ENCODE measurements at regions not wholly inside any gene's neighbourhood (a gene's known extent, or its start where the extent isn't known, plus 50 kb on each side); places are given as distances from the start of the nearest gene placed in this dataset.

GRCh38 chr6:51062166-51062722, 243.6 kb downstream of the TFAP2B start:
- TF ChIP-seq ATF7 (IDR thresholded peaks at IDR 0.05) (peak; percentile 67), ATF7 (CRISPR knock-in tag; IDR thresholded peaks at IDR 0.05) (no peak), ZBTB42 (CRISPR knock-in tag; IDR thresholded peaks at IDR 0.05) (no peak)
- H3K4me2 ChIP-seq (ENCODE audit: low read depth, low read length) = no peak overlapping the region
- no peaks in the 10 kb centered on the region for H3K79me2 ChIP-seq (ENCODE audit: insufficient read depth, low read length)
- H2AFZ ChIP-seq (ENCODE audit: low read length) = no peak overlapping the region
- no peaks in the 10 kb centered on the region for H3K4me1 ChIP-seq (ENCODE audit: insufficient read depth, low read length)
- BruUV-seq (replicated peaks) = no TSS peak
- ChIA-PET CTCF (ENCODE audit: low intra/inter-chr PET ratio, low total read pairs) (no interaction called here), POLR2A (no interaction called here)
- WGBS (ENCODE audit: low lambda C conversion rate) = under 1% methylated on average over 3 of the region's 3 CpGs
- H4K20me1 ChIP-seq (ENCODE audit: insufficient read depth, low read length) = no peaks in the 10 kb centered on the region
- H3K27ac ChIP-seq (ENCODE audit: extremely low read length, insufficient read depth, low read length) = no peak overlapping the region
- no peaks in the 10 kb centered on the region for H3K27me3 ChIP-seq (ENCODE audit: control insufficient read depth in 1 of 2, insufficient read depth in 2 of 2, low read length in 2 of 2)
- ATAC-seq (no peak), FAIRE-seq (no peak), DNase-seq (ENCODE audit: low spot score) (no peak)
- no peaks in the 10 kb centered on the region for H3K36me3 ChIP-seq (replicated peaks in 1 of 2; ENCODE audit: control insufficient read depth in 1 of 2, insufficient read depth in 2 of 2, low read length in 2 of 2)
- no peak overlapping the region for H3K4me3 ChIP-seq (replicated peaks in 1 of 3; ENCODE audit: insufficient read depth in 1 of 3, low read depth in 2 of 3, low read length in 3 of 3)
- no peak overlapping the region for H3K9ac ChIP-seq (ENCODE audit: insufficient read depth, low read depth, low read length)
- in situ Hi-C loops (cut with HindIII; ENCODE audit: extremely low pct_ligation_motif_present, low pct_unique_long_range_greater_than_20kb) = no loop called here
- intact Hi-C loops (cut with micrococcal nuclease; ENCODE audit: unreplicated experiment) = no loop called here
- peaks cover 16% of the 10 kb centered on the region for H3K9me3 ChIP-seq (ENCODE audit: low read length)

GRCh38 chr6:51077821-51078518, 259.3 kb downstream of the TFAP2B start:
- ATAC-seq = no peak
- DNase-seq (ENCODE audit: low spot score) = no peak
- CTCF ChIA-PET (ENCODE audit: low intra/inter-chr PET ratio, low total read pairs) = no interaction called here
- 0% methylated on average over 3 of the region's 3 CpGs for WGBS (ENCODE audit: low lambda C conversion rate)
- in situ Hi-C loops (cut with HindIII; ENCODE audit: extremely low pct_ligation_motif_present, low pct_unique_long_range_greater_than_20kb) = no loop called here
- no peak overlapping the region for H3K27ac ChIP-seq (ENCODE audit: extremely low read length, insufficient read depth, low read length)
- POLR2A ChIA-PET = no interaction called here
- no peaks in the 10 kb centered on the region for H3K79me2 ChIP-seq (ENCODE audit: insufficient read depth, low read length)
- BruUV-seq (replicated peaks) = no TSS peak
- intact Hi-C loops (cut with micrococcal nuclease; ENCODE audit: unreplicated experiment) = no loop called here
- no peaks in the 10 kb centered on the region for H4K20me1 ChIP-seq (ENCODE audit: insufficient read depth, low read length)
- no peaks in the 10 kb centered on the region for H3K36me3 ChIP-seq (replicated peaks in 1 of 2; ENCODE audit: control insufficient read depth in 1 of 2, insufficient read depth in 2 of 2, low read length in 2 of 2)
- no peak overlapping the region for H3K4me2 ChIP-seq (ENCODE audit: low read depth, low read length)
- no peak overlapping the region for H3K9ac ChIP-seq (ENCODE audit: insufficient read depth, low read depth, low read length)
- H3K4me3 ChIP-seq (replicated peaks in 1 of 3; ENCODE audit: insufficient read depth in 1 of 3, low read depth in 2 of 3, low read length in 3 of 3) = no peak overlapping the region
- no peaks in the 10 kb centered on the region for H3K27me3 ChIP-seq (ENCODE audit: control insufficient read depth in 1 of 2, insufficient read depth in 2 of 2, low read length in 2 of 2)
- H2AFZ ChIP-seq (ENCODE audit: low read length) = no peak overlapping the region
- peaks cover 9% of the 10 kb centered on the region; the same call in 1 of the 2 replicates for H3K9me3 ChIP-seq (ENCODE audit: low read length)
- no peak for FAIRE-seq
- no peaks in the 10 kb centered on the region for H3K4me1 ChIP-seq (ENCODE audit: insufficient read depth, low read length)
- TF ChIP-seq ATF6 (CRISPR knock-in tag; conservative IDR thresholded peaks at IDR 0.05) (no peak), ZKSCAN5 (CRISPR knock-in tag; IDR thresholded peaks at IDR 0.05) (no peak), ZNF501 (CRISPR knock-in tag; IDR thresholded peaks at IDR 0.05) (no peak), GTF2F1 (IDR thresholded peaks at IDR 0.05; ENCODE audit: low read length) (no peak), ZNF143 (CRISPR knock-in tag; IDR thresholded peaks at IDR 0.05) (no peak), TIGD3 (CRISPR knock-in tag; IDR thresholded peaks at IDR 0.05; ENCODE audit: borderline replicate concordance) (no peak), ZNF18 (CRISPR knock-in tag; IDR thresholded peaks at IDR 0.05; ENCODE audit: insufficient replicate concordance) (no peak), CCAR2 (optimal IDR thresholded peaks at IDR 0.05; ENCODE audit: low read depth, low read length) (no peak), ZNF317 (CRISPR knock-in tag; IDR thresholded peaks at IDR 0.05) (no peak), TARDBP (CRISPR knock-in tag; IDR thresholded peaks at IDR 0.05) (no peak)
